PC-9 (cell line): ENCODE measurements at regions not wholly inside any gene's neighbourhood (a gene's known extent, or its start where the extent isn't known, plus 50 kb on each side); places are given as distances from the start of the nearest gene placed in this dataset.

Source experiments
- BruUV-seq: library from RNA; stranded (reverse); fragments of 400-500 nt; replicated peaks from 2 replicates; lab custom pipeline; 2021; lab: Mats Ljungman, UMichigan
- CTCF ChIA-PET: fragments of 300-600 bp; sonication (Branson Sonifier 250); formaldehyde crosslinking; loops from one replicate; lab custom pipeline; 2022; ENCODE audit warnings: antibody characterized with exemption; lab: Charles Lee
- POLR2A ChIA-PET: fragments of 300-600 bp; sonication (Branson Sonifier 250); formaldehyde crosslinking; loops from one replicate; lab custom pipeline; 2022; ENCODE audit warnings: antibody characterized with exemption; ENCODE audit not compliant: unreplicated experiment; lab: Charles Lee
- DNase-seq, 2 experiments: peaks; one replicate each; pipeline versions ENCODE4 v3.0.0 to v3.0.0-alpha.2; 2015 to 2022; ENCODE audit warnings: mixed read lengths in 1 of 2
- H2AFZ ChIP-seq: fragments of 200-600 bp; sonication (generic); 2 replicates; pipeline ENCODE4 v1.8.1; 2017; ENCODE audit warnings: antibody characterized with exemption
- H3F3A ChIP-seq: fragments of 200-600 bp; sonication (generic); 2 replicates; pipeline ENCODE4 v1.8.1; 2017; ENCODE audit warnings: antibody characterized with exemption, mild to moderate bottlenecking, low read depth; ENCODE audit not compliant: insufficient read depth
- H3K27ac ChIP-seq: fragments of 200-600 bp; sonication (generic); 2 replicates; pipeline ENCODE4 v1.6.1; 2016; ENCODE audit warnings: mixed run types
- H3K27me3 ChIP-seq: fragments of 200-600 bp; sonication (generic); 2 replicates; pipeline ENCODE4 v1.6.1; 2016; ENCODE audit warnings: low read depth, mixed run types; ENCODE audit not compliant: insufficient read depth
- H3K36me3 ChIP-seq: fragments of 200-600 bp; sonication (generic); 2 replicates; pipeline ENCODE4 v1.6.1; 2016; ENCODE audit warnings: low read depth, mixed run types
- H3K4me1 ChIP-seq: fragments of 200-600 bp; sonication (generic); replicated peaks from 2 replicates; pipeline ENCODE4 v1.6.1; 2016; ENCODE audit warnings: mixed run types; ENCODE audit not compliant: insufficient read depth
- H3K4me2 ChIP-seq: fragments of 200-600 bp; sonication (generic); 2 replicates; pipeline ENCODE4 v1.6.1; 2017; ENCODE audit warnings: mixed run types
- H3K4me3 ChIP-seq: fragments of 200-600 bp; sonication (generic); 2 replicates; pipeline ENCODE4 v1.6.1; 2016; ENCODE audit warnings: mixed run types
- H3K79me2 ChIP-seq: fragments of 200-600 bp; sonication (generic); 2 replicates; pipeline ENCODE4 v1.6.1; 2017; ENCODE audit warnings: low read depth, mixed run types
- H3K9me2 ChIP-seq: fragments of 200-600 bp; sonication (generic); 2 replicates; pipeline ENCODE4 v1.8.1; 2017; ENCODE audit warnings: mild to moderate bottlenecking; ENCODE audit not compliant: insufficient read depth
- H3K9me3 ChIP-seq: fragments of 200-600 bp; sonication (generic); 2 replicates; pipeline ENCODE4 v1.8.1; 2016; ENCODE audit warnings: low read depth; ENCODE audit not compliant: insufficient read depth
- H4K20me1 ChIP-seq: fragments of 200-600 bp; sonication (generic); 2 replicates; pipeline ENCODE4 v1.8.1; 2017; ENCODE audit not compliant: insufficient read depth
- EZH2 ChIP-seq: fragments of 200-600 bp; sonication (generic); IDR thresholded peaks from 2 replicates; pipeline ENCODE4 v1.8.0; 2017; ENCODE audit warnings: antibody characterized with exemption, low read depth
- intact Hi-C: fragments of 100-400 bp; cut with micrococcal nuclease; formaldehyde crosslinking; loops from one replicate; pipeline ENCODE4 v1.10.0; 2022; ENCODE audit not compliant: unreplicated experiment
- TF ChIP-seq, protein P1 (sequence below): fragments of 200-600 bp; sonication (generic); conservative IDR thresholded peaks from 2 replicates; pipeline ENCODE4 v1.6.1; 2017; ENCODE audit warnings: mixed run types, antibody characterized with exemption, mild to moderate bottlenecking, moderate library complexity

GRCh38 chr4:23547096-23547495 is 342.8 kb downstream of the PPARGC1A start:
- Histone ChIP-seq H3K9me2 (no peaks in the 10 kb centered on the region), H3K4me2 (no peak overlapping the region), H3K9me3 (no peaks in the 10 kb centered on the region), H3K79me2 (no peaks in the 10 kb centered on the region), H3K27ac (no peak overlapping the region), H3F3A (no peaks in the 10 kb centered on the region), H3K4me1 (no peaks in the 10 kb centered on the region), H3K27me3 (no peaks in the 10 kb centered on the region), H4K20me1 (no peaks in the 10 kb centered on the region), H2AFZ (no peak overlapping the region), H3K4me3 (no peak overlapping the region), H3K36me3 (no peaks in the 10 kb centered on the region)
- ChIA-PET CTCF (no interaction called here), POLR2A (no interaction called here)
- DNase-seq: no peak
- TF ChIP-seq, protein P1, sequence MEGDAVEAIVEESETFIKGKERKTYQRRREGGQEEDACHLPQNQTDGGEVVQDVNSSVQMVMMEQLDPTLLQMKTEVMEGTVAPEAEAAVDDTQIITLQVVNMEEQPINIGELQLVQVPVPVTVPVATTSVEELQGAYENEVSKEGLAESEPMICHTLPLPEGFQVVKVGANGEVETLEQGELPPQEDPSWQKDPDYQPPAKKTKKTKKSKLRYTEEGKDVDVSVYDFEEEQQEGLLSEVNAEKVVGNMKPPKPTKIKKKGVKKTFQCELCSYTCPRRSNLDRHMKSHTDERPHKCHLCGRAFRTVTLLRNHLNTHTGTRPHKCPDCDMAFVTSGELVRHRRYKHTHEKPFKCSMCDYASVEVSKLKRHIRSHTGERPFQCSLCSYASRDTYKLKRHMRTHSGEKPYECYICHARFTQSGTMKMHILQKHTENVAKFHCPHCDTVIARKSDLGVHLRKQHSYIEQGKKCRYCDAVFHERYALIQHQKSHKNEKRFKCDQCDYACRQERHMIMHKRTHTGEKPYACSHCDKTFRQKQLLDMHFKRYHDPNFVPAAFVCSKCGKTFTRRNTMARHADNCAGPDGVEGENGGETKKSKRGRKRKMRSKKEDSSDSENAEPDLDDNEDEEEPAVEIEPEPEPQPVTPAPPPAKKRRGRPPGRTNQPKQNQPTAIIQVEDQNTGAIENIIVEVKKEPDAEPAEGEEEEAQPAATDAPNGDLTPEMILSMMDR: no peak
- no peak for TF ChIP-seq EZH2
- intact Hi-C loops: no loop called here
- BruUV-seq: no TSS peak

DNA sequence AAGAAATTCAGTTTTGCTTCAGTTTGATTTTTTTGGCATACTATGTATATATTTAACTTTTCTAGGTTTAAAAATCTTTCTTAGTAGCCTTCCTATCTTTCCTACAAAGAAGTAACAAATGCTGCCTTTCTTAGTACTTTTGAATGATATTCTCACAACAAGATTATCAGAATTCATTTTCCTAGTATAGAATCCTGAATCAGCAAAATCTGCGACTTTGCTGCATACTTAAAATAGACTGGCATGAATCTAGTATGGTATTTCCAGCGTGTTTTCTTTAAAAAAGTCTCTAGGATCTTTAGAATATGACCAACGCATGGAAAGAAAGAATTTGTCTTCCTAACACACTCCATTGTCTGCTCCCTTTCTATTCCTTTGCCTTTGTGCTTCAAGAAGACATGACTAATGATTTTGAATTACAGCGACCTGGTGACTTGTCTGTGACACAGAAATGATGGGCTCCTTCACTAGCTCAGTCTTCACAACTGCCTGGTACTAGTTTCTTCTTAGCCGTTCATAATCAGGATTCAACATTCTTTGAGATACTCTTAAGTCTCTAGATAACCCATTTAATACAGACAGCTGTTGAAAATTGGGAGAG is 349.8 kb downstream of the PPARGC1A start:
- H3K4me2 ChIP-seq: no peak overlapping the region
- BruUV-seq: no TSS peak
- ChIA-PET POLR2A (no interaction called here), CTCF (no interaction called here)
- H3K4me3 ChIP-seq: no peak overlapping the region
- H3K4me1 ChIP-seq: no peaks in the 10 kb centered on the region
- H3K27ac ChIP-seq: no peak overlapping the region
- no peak overlapping the region for H2AFZ ChIP-seq
- TF ChIP-seq EZH2: no peak
- TF ChIP-seq, protein P1: no peak
- no peaks in the 10 kb centered on the region for H3K79me2 ChIP-seq
- H3K36me3 ChIP-seq: no peaks in the 10 kb centered on the region
- H3K27me3 ChIP-seq: no peaks in the 10 kb centered on the region
- no peaks in the 10 kb centered on the region for H3K9me3 ChIP-seq
- H3K9me2 ChIP-seq: no peaks in the 10 kb centered on the region
- no peaks in the 10 kb centered on the region for H3F3A ChIP-seq
- intact Hi-C loops: no loop called here
- H4K20me1 ChIP-seq: no peaks in the 10 kb centered on the region
- no peak for DNase-seq

DNA sequence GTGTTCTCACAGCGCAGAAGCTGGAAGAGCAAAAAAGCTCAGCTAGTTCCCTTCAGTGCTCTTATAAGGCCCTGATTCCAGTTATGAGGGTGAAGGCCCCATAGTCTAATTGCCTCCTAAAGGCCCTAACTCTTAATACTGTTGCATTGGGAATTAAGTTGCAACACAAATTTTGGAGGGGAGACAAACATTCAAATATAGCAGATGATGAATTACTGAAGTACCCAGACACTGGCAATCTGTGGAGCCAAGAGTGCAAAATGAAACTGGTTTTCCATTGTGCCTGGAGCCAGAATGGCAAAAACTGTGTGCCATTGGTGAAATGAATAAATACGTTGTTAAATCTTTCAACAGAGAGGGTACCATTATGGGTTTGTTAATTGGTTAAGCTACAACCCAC is 356.0 kb downstream of the PPARGC1A start:
- Histone ChIP-seq H3K4me1 (no peaks in the 10 kb centered on the region), H4K20me1 (no peaks in the 10 kb centered on the region), H3K27me3 (no peaks in the 10 kb centered on the region), H3K36me3 (no peaks in the 10 kb centered on the region), H3K9me2 (no peaks in the 10 kb centered on the region), H3K9me3 (no peaks in the 10 kb centered on the region), H3K4me3 (no peak overlapping the region), H3K4me2 (no peak overlapping the region), H3F3A (no peaks in the 10 kb centered on the region), H2AFZ (no peak overlapping the region), H3K27ac (no peak overlapping the region), H3K79me2 (no peaks in the 10 kb centered on the region)
- intact Hi-C loops: no loop called here
- CTCF ChIA-PET: no interaction called here
- TF ChIP-seq EZH2: no peak
- TF ChIP-seq, protein P1: no peak
- POLR2A ChIA-PET: no interaction called here
- BruUV-seq: no TSS peak
- no peak for DNase-seq
